ENCODE measurements at regions not wholly inside any gene's neighbourhood (a gene's known extent, or its start where the extent isn't known, plus 50 kb on each side); places are given as distances from the start of the nearest gene placed in this dataset.
"Not testable (repeated sequence)": the region's sequence is repeated elsewhere in the genome, so short reads cannot be mapped to it uniquely, and the experiment has no call there.

- DNase-seq = no peak
These were observed 662.6 kb downstream of the RFPL4B start for GRCh38 chr6:113009682-113010081.

GRCh38 chr6:113010196-113010989 is 663.3 kb downstream of the RFPL4B start:
- no peak for DNase-seq

GRCh38 chr6:113011389-113011788 is 664.3 kb downstream of the RFPL4B start:
- DNase-seq = no peak

- DNase-seq = no peak
These were observed 664.7 kb downstream of the RFPL4B start for GRCh38 chr6:113011801-113012200.

GRCh38 chr6:113015249-113015648 is 668.1 kb downstream of the RFPL4B start:
- DNase-seq = no peak

- DNase-seq = no peak
These were observed 670.2 kb downstream of the RFPL4B start for GRCh38 chr6:113017353-113017752.

GRCh38 chr6:113018351-113019151 is 671.4 kb downstream of the RFPL4B start:
- DNase-seq = no peak

- no peak for DNase-seq
These were observed 672.0 kb downstream of the RFPL4B start for GRCh38 chr6:113019176-113019575.

GRCh38 chr6:113027780-113028179 is 680.6 kb downstream of the RFPL4B start:
- no peak for DNase-seq

- DNase-seq = not testable (repeated sequence)
These were observed 682.0 kb downstream of the RFPL4B start for GRCh38 chr6:113029161-113029560.

- no peak for DNase-seq
These were observed 684.6 kb downstream of the RFPL4B start for GRCh38 chr6:113031591-113032238.

GRCh38 chr6:113039005-113039404 is 691.9 kb downstream of the RFPL4B start:
- DNase-seq = no peak

- no peak for DNase-seq
These were observed 700.0 kb downstream of the RFPL4B start for GRCh38 chr6:113047148-113047547.

GRCh38 chr6:113047932-113048331 is 700.8 kb downstream of the RFPL4B start:
- no peak for DNase-seq

- no peak for DNase-seq
These were observed 701.6 kb downstream of the RFPL4B start for GRCh38 chr6:113048741-113049140.

GRCh38 chr6:113049190-113049589 is 702.1 kb downstream of the RFPL4B start:
- DNase-seq = no peak

GRCh38 chr6:113050010-113050858 is 703.1 kb downstream of the RFPL4B start:
- DNase-seq = no peak

GRCh38 chr6:113050979-113051378 is 703.8 kb downstream of the RFPL4B start:
- DNase-seq = no peak

GRCh38 chr6:113052506-113052905 is 705.4 kb downstream of the RFPL4B start:
- DNase-seq = no peak

- DNase-seq = no peak
These were observed 707.9 kb downstream of the RFPL4B start for GRCh38 chr6:113055061-113055460.

GRCh38 chr6:113055998-113056397 is 708.9 kb downstream of the RFPL4B start:
- no peak for DNase-seq

GRCh38 chr6:113057567-113058053 is 710.5 kb downstream of the RFPL4B start:
- no peak for DNase-seq

- no peak for DNase-seq
These were observed 713.5 kb downstream of the RFPL4B start for GRCh38 chr6:113060664-113061063.

Data from DMS 273 treated with DMSO at 0.1 percent for 48 hours (cell line).